Spleen (tissue), 11 donors: ENCODE measurements at regions not wholly inside any gene's neighbourhood (a gene's known extent, or its start where the extent isn't known, plus 50 kb on each side); places are given as distances from the start of the nearest gene placed in this dataset.

Experiments
- DNase-seq: peaks from one replicate; pipeline ENCODE4 v3.0.0-alpha.2; 2020
- H3K27ac ChIP-seq, 8 donors: fragments of 200-600 bp; sonication (generic) in 7 of 8; 1 replicate in 4 of 8; 2 replicates in 4 of 8; pipeline versions ENCODE4 v1.5.0 to v1.8.0; 2016 to 2021; ENCODE audit warnings: inconsistent platforms in 4 of 8, mild to moderate bottlenecking in 4 of 8, moderate library complexity in 1 of 8
- H3K27me3 ChIP-seq, 7 donors: fragments of 200-600 bp; sonication (generic) in 6 of 7; replicated peaks in 1 of 7; 1 replicate in 4 of 7; 2 replicates in 3 of 7; pipeline versions ENCODE4 v1.5.0 to v1.8.0; 2016 to 2021; ENCODE audit warnings: inconsistent platforms in 3 of 7, mild to moderate bottlenecking in 1 of 7
- H3K36me3 ChIP-seq, 6 donors: fragments of 200-600 bp; sonication (generic) in 5 of 6; 1 replicate in 4 of 6; 2 replicates in 2 of 6; pipeline versions ENCODE4 v1.5.0 to v1.8.0; 2016 to 2021; ENCODE audit warnings: inconsistent platforms in 2 of 6
- H3K4me1 ChIP-seq, 6 donors: fragments of 200-600 bp; sonication (generic) in 5 of 6; 1 replicate in 3 of 6; 2 replicates in 3 of 6; pipeline versions ENCODE4 v1.5.0 to v1.8.0; 2016 to 2021; ENCODE audit warnings: inconsistent platforms in 3 of 6
- H3K4me3 ChIP-seq, 8 donors: fragments of 200-600 bp; sonication (generic) in 7 of 8; 1 replicate in 4 of 8; 2 replicates in 4 of 8; pipeline versions ENCODE4 v1.5.0 to v1.8.0; 2016 to 2021; ENCODE audit warnings: inconsistent platforms in 4 of 8, mild to moderate bottlenecking in 4 of 8, moderate library complexity in 2 of 8
- H3K9me3 ChIP-seq, 8 donors: fragments of 200-600 bp; sonication (generic) in 7 of 8; 1 replicate in 4 of 8; 2 replicates in 4 of 8; pipeline versions ENCODE4 v1.5.0 to v1.8.0; 2016 to 2021; ENCODE audit warnings: inconsistent platforms in 4 of 8
- CTCF ChIP-seq, 11 experiments: fragments of 200-600 bp in 7 of 11; fragments of 450-650 bp in 4 of 11; sonication (generic) in 4 of 11; IDR thresholded peaks in 8 of 11; conservative IDR thresholded peaks in 3 of 11; 1 replicate in 7 of 11; 2 replicates in 4 of 11; pipeline versions ENCODE4 v1.4.0 to v1.8.0; 2016 to 2021; ENCODE audit warnings: antibody characterized with exemption in 11 of 11, inconsistent platforms in 4 of 11, mild to moderate bottlenecking in 1 of 11
- POLR2A ChIP-seq, 3 donors: fragments of 450-650 bp; IDR thresholded peaks; one replicate each; pipeline ENCODE4 v1.5.1; 2017; ENCODE audit warnings: antibody characterized with exemption in 3 of 3, mild to moderate bottlenecking in 1 of 3
- POLR2AphosphoS5 ChIP-seq, 3 donors: sonication (generic); formaldehyde crosslinking; IDR thresholded peaks; one replicate each; pipeline ENCODE4 v1.5.1; 2017; ENCODE audit warnings: antibody characterized with exemption in 3 of 3
- WGBS, 5 donors: extraction: QIAGEN DNeasy Blood & Tissue Kit in 3 of 5; methylation state at CpG; one replicate each; pipeline versions ENCODE4 v1.1.5 to v1.1.7; 2013 to 2018; 5-methylcytosine and 5-hydroxymethylcytosine counted together
- intact Hi-C: fragments of 100-400 bp; cut with DNase I; formaldehyde crosslinking; loops from one replicate; pipeline ENCODE4 v1.15.0; 2023; ENCODE audit warnings: low total_unique reads
- donor health status: healthy with polysubstance abuse.
- donor health status: DM: no; HTN: no; CAD: no; lungs with moderate emphysema.
- donor health status: DM: no; HTN: no; CAD: no.
- donor health status: Bipolar disorder and iron deficiency.
- donor health status: healthy.
- donor health status: DM: no; HTN: no; CAD: no.
- donor health status: DM: yes; HTN: yes; CAD: no.

DNA sequence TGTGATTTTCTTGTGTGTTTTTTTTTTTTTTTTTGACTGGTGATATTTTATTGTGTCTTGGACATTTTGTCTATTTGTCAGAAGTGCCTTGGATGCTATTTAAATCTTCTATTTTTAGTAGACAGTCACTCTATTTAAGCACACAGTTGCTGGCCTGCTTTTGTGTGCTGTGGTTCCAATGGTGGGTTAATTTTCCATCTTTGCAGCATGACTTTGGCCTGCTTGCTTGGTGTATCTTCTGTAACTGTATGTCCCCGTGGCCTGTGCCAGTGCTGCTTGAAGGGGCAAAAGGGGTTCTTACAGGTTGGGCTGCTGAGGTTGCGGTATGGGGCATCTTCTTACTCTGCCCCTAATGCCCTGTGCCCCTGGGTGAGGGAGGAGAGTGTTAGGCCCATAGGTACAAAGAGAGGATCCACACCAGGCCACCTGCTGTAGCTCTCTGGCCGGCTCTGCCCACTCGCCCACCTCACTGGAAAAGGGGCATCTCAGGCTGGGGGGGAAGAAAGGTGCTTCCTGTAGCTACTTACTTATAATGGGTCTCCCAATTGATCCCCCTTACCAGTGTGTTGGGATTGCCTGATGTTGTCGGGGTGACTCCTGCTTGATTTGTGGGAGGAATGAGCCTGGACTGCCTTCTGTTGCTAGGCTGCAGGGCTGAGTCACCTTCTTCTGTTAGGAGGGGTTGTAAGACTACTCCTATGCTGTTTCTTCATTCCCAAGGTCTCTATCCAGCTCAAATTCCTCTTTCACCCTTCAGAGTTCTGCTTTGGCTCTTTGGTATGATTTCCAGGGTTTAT, 490.0 kb upstream of the HS6ST1 start:
- TF ChIP-seq CTCF (IDR thresholded peaks at IDR 0.05 in 8 of 11, conservative IDR thresholded peaks at IDR 0.05 in 3 of 11), result no peak
- no peak for TF ChIP-seq POLR2A (IDR thresholded peaks at IDR 0.05)
- no peak for TF ChIP-seq POLR2AphosphoS5 (IDR thresholded peaks at IDR 0.05)
- Histone ChIP-seq H3K27me3 (peaks cover 0 to 18% (median 0%) of the 10 kb centered on the region in 7 donors), H3K27ac (no peak overlapping the region), H3K4me1 (no peaks in the 10 kb centered on the region), H3K4me3 (no peak overlapping the region), H3K9me3 (peaks cover 0 to 24% (median 6%) of the 10 kb centered on the region in 8 donors), H3K36me3 (no peaks in the 10 kb centered on the region)
- DNase-seq, result no peak
- intact Hi-C loops, result no loop called here
- WGBS, 5 donors, result 87 to 91% (median 90%) methylated on average over 5 of the region's 5 CpGs

DNA sequence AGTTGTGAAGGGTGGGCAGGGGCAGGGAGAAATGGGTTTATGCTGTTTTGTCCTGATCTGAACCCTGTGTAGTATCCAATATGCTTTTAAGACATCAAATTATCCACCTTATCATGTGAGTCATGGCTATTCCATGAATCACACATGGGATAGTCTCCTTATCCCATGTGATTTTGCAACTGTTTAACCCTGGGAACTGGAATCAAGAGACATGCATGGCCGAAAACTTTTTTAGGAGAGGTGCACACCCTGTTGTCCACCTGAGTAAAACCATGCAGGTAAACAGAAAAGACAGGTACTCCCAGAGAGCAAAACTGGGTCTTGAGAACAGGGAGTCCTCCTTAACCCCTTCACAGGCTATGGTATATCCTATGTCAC, 490.6 kb upstream of the HS6ST1 start:
- TF ChIP-seq POLR2AphosphoS5 (IDR thresholded peaks at IDR 0.05) (no peak), POLR2A (IDR thresholded peaks at IDR 0.05) (no peak), CTCF (IDR thresholded peaks at IDR 0.05 in 8 of 11, conservative IDR thresholded peaks at IDR 0.05 in 3 of 11) (no peak)
- peaks cover 0 to 18% (median 0%) of the 10 kb centered on the region in 7 donors for H3K27me3 ChIP-seq
- H3K4me1 ChIP-seq, result no peaks in the 10 kb centered on the region
- peaks cover 0 to 24% (median 6%) of the 10 kb centered on the region in 8 donors for H3K9me3 ChIP-seq
- H3K36me3 ChIP-seq, result no peaks in the 10 kb centered on the region
- no peak for DNase-seq
- intact Hi-C loops, result no loop called here
- H3K27ac ChIP-seq, result no peak overlapping the region
- H3K4me3 ChIP-seq, result no peak overlapping the region
- WGBS, 5 donors, result 81 to 100% (median 92%) methylated on average over 1 of the region's 1 CpG

DNA sequence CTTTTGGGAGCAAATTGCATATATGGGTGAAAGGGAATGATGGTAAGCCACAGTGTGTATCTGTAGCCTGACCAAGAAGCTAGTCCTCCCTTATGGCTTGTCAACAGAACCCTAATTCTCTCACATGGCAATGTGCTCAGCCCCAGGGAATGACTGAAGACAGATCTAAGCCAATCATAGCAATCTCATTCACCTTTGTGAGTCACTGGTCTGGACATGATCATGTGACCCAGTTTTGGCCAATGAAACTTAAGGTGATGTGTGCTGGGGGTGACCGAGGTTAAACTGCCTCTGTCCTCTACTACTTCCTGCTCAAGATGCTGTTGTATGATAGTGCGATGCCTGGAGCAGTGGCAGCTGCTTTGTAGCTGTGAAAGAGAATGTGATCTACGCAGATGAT, 491.2 kb upstream of the HS6ST1 start:
- Histone ChIP-seq H3K4me1 (no peaks in the 10 kb centered on the region), H3K27me3 (peaks cover 0 to 18% (median 0%) of the 10 kb centered on the region in 7 donors), H3K4me3 (no peak overlapping the region), H3K36me3 (no peaks in the 10 kb centered on the region), H3K9me3 (peaks cover 0 to 24% (median 6%) of the 10 kb centered on the region in 8 donors), H3K27ac (no peak overlapping the region)
- intact Hi-C loops, result no loop called here
- DNase-seq, result no peak
- WGBS, 5 donors, result 33 to 63% (median 51%) methylated on average over 3 of the region's 3 CpGs
- no peak for TF ChIP-seq POLR2A (IDR thresholded peaks at IDR 0.05)
- no peak for TF ChIP-seq POLR2AphosphoS5 (IDR thresholded peaks at IDR 0.05)
- TF ChIP-seq CTCF (IDR thresholded peaks at IDR 0.05 in 8 of 11, conservative IDR thresholded peaks at IDR 0.05 in 3 of 11), result no peak

DNA sequence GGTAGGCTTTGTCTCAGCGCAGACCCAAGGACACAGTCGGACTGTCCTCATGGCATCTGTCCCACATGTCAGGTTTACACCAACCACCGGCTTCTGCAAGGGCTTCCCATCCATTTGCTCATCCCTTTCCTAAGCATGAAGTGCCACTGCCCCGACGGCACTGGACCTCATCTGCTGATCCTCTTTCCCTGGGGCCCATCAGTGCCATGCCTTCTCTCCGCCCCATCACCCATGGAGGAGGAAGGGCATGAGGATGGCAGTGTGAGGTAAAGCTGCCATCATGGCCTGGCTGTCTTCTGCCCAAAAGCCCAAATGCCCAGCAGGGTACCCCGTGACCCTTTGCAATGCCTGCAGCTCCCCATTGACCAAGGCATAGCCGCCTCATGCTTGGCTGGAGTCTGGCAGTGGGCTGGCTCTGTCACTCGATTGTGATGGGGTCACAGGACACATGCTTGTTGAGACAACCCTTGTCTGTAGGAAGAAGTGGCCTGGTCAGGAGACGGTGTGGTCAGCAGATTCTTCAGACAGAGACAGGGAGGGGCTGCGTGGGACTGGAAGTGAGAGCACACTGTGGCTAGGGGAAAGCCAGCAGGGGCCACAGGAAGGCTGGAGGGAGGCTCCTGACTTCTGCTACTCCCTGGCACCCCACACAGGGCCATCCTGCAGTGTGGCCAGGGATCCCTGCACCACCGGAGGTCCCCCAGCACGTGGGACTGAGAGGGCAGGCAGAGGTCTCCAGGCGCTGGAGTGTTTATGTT, 493.7 kb upstream of the HS6ST1 start:
- peaks cover 0 to 23% (median 6%) of the 10 kb centered on the region in 8 donors for H3K9me3 ChIP-seq
- H3K36me3 ChIP-seq, result no peaks in the 10 kb centered on the region
- intact Hi-C loops, result no loop called here
- H3K4me1 ChIP-seq, result no peaks in the 10 kb centered on the region
- TF ChIP-seq POLR2A (IDR thresholded peaks at IDR 0.05) (no peak), POLR2AphosphoS5 (IDR thresholded peaks at IDR 0.05) (no peak), CTCF (IDR thresholded peaks at IDR 0.05 in 8 of 11, conservative IDR thresholded peaks at IDR 0.05 in 3 of 11) (no peak)
- peaks cover 0 to 18% (median 0%) of the 10 kb centered on the region in 7 donors for H3K27me3 ChIP-seq
- no peak overlapping the region for H3K27ac ChIP-seq
- DNase-seq, result no peak
- 78 to 91% (median 89%) methylated on average over 11 to 14 of the region's 14 CpGs for WGBS, 5 donors
- no peak overlapping the region for H3K4me3 ChIP-seq
